ENCODE measurements at regions not wholly inside any gene's neighbourhood (a gene's known extent, or its start where the extent isn't known, plus 50 kb on each side); places are given as distances from the start of the nearest gene placed in this dataset.
"Not testable (repeated sequence)": the region's sequence is repeated elsewhere in the genome, so short reads cannot be mapped to it uniquely, and the experiment has no call there.

GRCh38 chr2:83142934-83143333 is 1316.1 kb downstream of the SUCLG1 start:
- Mint-ChIP-seq H3K4me1 (no peaks in the 10 kb centered on the region), H3K4me3 (no peak overlapping the region), H3K9me3 (peaks cover 2 to 18% (median 4%) of the 10 kb centered on the region in 7 donors), H3K36me3 (no peaks in the 10 kb centered on the region), H3K27me3 (no peaks in the 10 kb centered on the region), H3K27ac (no peak overlapping the region)
- DNase-seq (no peak), ATAC-seq (ENCODE audit: low read depth in 2 of 2) (no peak)

- ATAC-seq (ENCODE audit: low read depth in 2 of 2): no peak
- H3K36me3 Mint-ChIP-seq: no peaks in the 10 kb centered on the region
- peak overlapping the region in 1 of 8 donors; percentile 60 for H3K4me3 Mint-ChIP-seq
- H3K27ac Mint-ChIP-seq: no peak overlapping the region
- no peaks in the 10 kb centered on the region for H3K27me3 Mint-ChIP-seq
- peaks cover 1 to 11% (median 4%) of the 10 kb centered on the region in 7 donors for H3K9me3 Mint-ChIP-seq
- DNase-seq: no peak
- H3K4me1 Mint-ChIP-seq: no peaks in the 10 kb centered on the region
Observed at GRCh38 chr2:83115606-83116005, 1343.5 kb downstream of the SUCLG1 start.

- DNase-seq: no peak
- H3K27ac Mint-ChIP-seq: no peak overlapping the region
- H3K36me3 Mint-ChIP-seq: no peaks in the 10 kb centered on the region
- no peak for ATAC-seq (ENCODE audit: low read depth in 2 of 2)
- peaks cover 1 to 12% (median 4%) of the 10 kb centered on the region in 7 donors for H3K9me3 Mint-ChIP-seq
- H3K27me3 Mint-ChIP-seq: no peaks in the 10 kb centered on the region
- H3K4me1 Mint-ChIP-seq: no peaks in the 10 kb centered on the region
- no peak overlapping the region for H3K4me3 Mint-ChIP-seq
Observed at GRCh38 chr2:83115155-83115554, 1343.9 kb downstream of the SUCLG1 start.

GRCh38 chr2:83113953-83114352 is 1345.1 kb downstream of the SUCLG1 start:
- peaks cover 1 to 14% (median 9%) of the 10 kb centered on the region in 7 donors for H3K9me3 Mint-ChIP-seq

GRCh38 chr2:83112858-83113257 is 1346.2 kb downstream of the SUCLG1 start:
- no peaks in the 10 kb centered on the region for H3K27me3 Mint-ChIP-seq
- no peak overlapping the region for H3K4me3 Mint-ChIP-seq
- H3K36me3 Mint-ChIP-seq: no peaks in the 10 kb centered on the region

More at GRCh38 chr2:83113953-83114352, 1345.1 kb downstream of the SUCLG1 start:
- H3K36me3 Mint-ChIP-seq: no peaks in the 10 kb centered on the region
- no peak for DNase-seq
- no peak for ATAC-seq (ENCODE audit: low read depth in 2 of 2)
- no peak overlapping the region for H3K27ac Mint-ChIP-seq
- H3K27me3 Mint-ChIP-seq: no peaks in the 10 kb centered on the region
- no peak overlapping the region for H3K4me3 Mint-ChIP-seq
- no peaks in the 10 kb centered on the region for H3K4me1 Mint-ChIP-seq

GRCh38 chr2:83109284-83109683 is 1349.8 kb downstream of the SUCLG1 start:
- Mint-ChIP-seq H3K4me1 (no peaks in the 10 kb centered on the region), H3K9me3 (peaks cover 1 to 28% (median 10%) of the 10 kb centered on the region in 7 donors), H3K27ac (no peak overlapping the region), H3K36me3 (no peaks in the 10 kb centered on the region), H3K27me3 (no peaks in the 10 kb centered on the region), H3K4me3 (no peak overlapping the region)
- no peak for DNase-seq
- ATAC-seq (ENCODE audit: low read depth in 2 of 2): no peak

More at GRCh38 chr2:83112858-83113257, 1346.2 kb downstream of the SUCLG1 start:
- Mint-ChIP-seq H3K4me1 (no peaks in the 10 kb centered on the region), H3K27ac (no peak overlapping the region), H3K9me3 (peaks cover 1 to 17% (median 9%) of the 10 kb centered on the region in 7 donors)
- ATAC-seq (ENCODE audit: low read depth in 2 of 2) (no peak), DNase-seq (no peak)

- no peaks in the 10 kb centered on the region for H3K36me3 Mint-ChIP-seq
- peaks cover 1 to 28% (median 9%) of the 10 kb centered on the region in 7 donors for H3K9me3 Mint-ChIP-seq
- H3K4me3 Mint-ChIP-seq: no peak overlapping the region
- DNase-seq (no peak), ATAC-seq (ENCODE audit: low read depth in 2 of 2) (no peak)
- no peaks in the 10 kb centered on the region for H3K4me1 Mint-ChIP-seq
- H3K27me3 Mint-ChIP-seq: no peaks in the 10 kb centered on the region
- H3K27ac Mint-ChIP-seq: no peak overlapping the region
Observed at GRCh38 chr2:83106853-83107252, 1352.2 kb downstream of the SUCLG1 start.

GRCh38 chr2:83104202-83104601 is 1354.9 kb downstream of the SUCLG1 start:
- no peaks in the 10 kb centered on the region for H3K36me3 Mint-ChIP-seq
- H3K4me1 Mint-ChIP-seq: no peaks in the 10 kb centered on the region
- no peak for DNase-seq
- no peaks in the 10 kb centered on the region for H3K27me3 Mint-ChIP-seq
- no peak for ATAC-seq (ENCODE audit: low read depth in 2 of 2)
- H3K9me3 Mint-ChIP-seq: peaks cover 0 to 22% (median 6%) of the 10 kb centered on the region in 7 donors
- no peak overlapping the region for H3K27ac Mint-ChIP-seq
- no peak overlapping the region for H3K4me3 Mint-ChIP-seq

- DNase-seq (no peak), ATAC-seq (ENCODE audit: low read depth in 2 of 2) (no peak)
- Mint-ChIP-seq H3K27ac (no peak overlapping the region), H3K36me3 (no peaks in the 10 kb centered on the region), H3K27me3 (no peaks in the 10 kb centered on the region), H3K4me3 (no peak overlapping the region), H3K4me1 (no peaks in the 10 kb centered on the region), H3K9me3 (peaks cover 0 to 21% (median 6%) of the 10 kb centered on the region in 7 donors)
Observed at GRCh38 chr2:83103613-83104012, 1355.5 kb downstream of the SUCLG1 start.

- H3K36me3 Mint-ChIP-seq; H3K27me3 Mint-ChIP-seq; H3K4me1 Mint-ChIP-seq; DNase-seq; H3K4me3 Mint-ChIP-seq; H3K27ac Mint-ChIP-seq; ATAC-seq (ENCODE audit: low read depth in 2 of 2): not testable (repeated sequence)
- peaks cover 0 to 12% (median 0%) of the 10 kb centered on the region in 7 donors for H3K9me3 Mint-ChIP-seq
Observed at GRCh38 chr2:83089051-83089450, 1370.0 kb downstream of the SUCLG1 start.

- H3K4me1 Mint-ChIP-seq: no peaks in the 10 kb centered on the region
- peaks cover 0 to 12% (median 4%) of the 10 kb centered on the region in 7 donors for H3K9me3 Mint-ChIP-seq
- no peak overlapping the region for H3K4me3 Mint-ChIP-seq
- H3K27ac Mint-ChIP-seq: no peak overlapping the region
- no peak for DNase-seq
- ATAC-seq (ENCODE audit: low read depth in 2 of 2): no peak
- no peaks in the 10 kb centered on the region for H3K36me3 Mint-ChIP-seq
- H3K27me3 Mint-ChIP-seq: no peaks in the 10 kb centered on the region
Observed at GRCh38 chr2:83085869-83086268, 1373.2 kb downstream of the SUCLG1 start.

- no peak for ATAC-seq (ENCODE audit: low read depth in 2 of 2)
- no peak for DNase-seq
- Mint-ChIP-seq H3K27me3 (no peaks in the 10 kb centered on the region), H3K36me3 (no peaks in the 10 kb centered on the region), H3K27ac (no peak overlapping the region), H3K4me1 (no peaks in the 10 kb centered on the region), H3K4me3 (no peak overlapping the region), H3K9me3 (peaks cover 0 to 10% (median 5%) of the 10 kb centered on the region in 7 donors)
Observed at GRCh38 chr2:83081826-83082690, 1377.0 kb downstream of the SUCLG1 start.

- no peak for DNase-seq
- Mint-ChIP-seq H3K27me3 (no peaks in the 10 kb centered on the region), H3K9me3 (peaks cover 0 to 14% (median 3%) of the 10 kb centered on the region in 7 donors), H3K4me1 (no peaks in the 10 kb centered on the region), H3K27ac (no peak overlapping the region), H3K36me3 (no peaks in the 10 kb centered on the region), H3K4me3 (no peak overlapping the region)
- ATAC-seq (ENCODE audit: low read depth in 2 of 2): no peak
Observed at GRCh38 chr2:83079007-83079406, 1380.1 kb downstream of the SUCLG1 start.

GRCh38 chr2:83072767-83073166 is 1386.3 kb downstream of the SUCLG1 start:
- no peak overlapping the region for H3K27ac Mint-ChIP-seq
- H3K27me3 Mint-ChIP-seq: no peaks in the 10 kb centered on the region
- DNase-seq (no peak), ATAC-seq (ENCODE audit: low read depth in 2 of 2) (no peak)
- no peaks in the 10 kb centered on the region for H3K4me1 Mint-ChIP-seq
- H3K9me3 Mint-ChIP-seq: peaks cover 0 to 5% (median 3%) of the 10 kb centered on the region in 7 donors
- H3K4me3 Mint-ChIP-seq: no peak overlapping the region
- no peaks in the 10 kb centered on the region for H3K36me3 Mint-ChIP-seq

Data from naive B cell (primary cell).